Stimulated activated CD8-positive, alpha-beta memory T cell treated with anti-CD3 and anti-CD28 coated beads, Interleukin-2, amount 100 ng/mL, for 1 hour (primary cell): ENCODE measurements at regions not wholly inside any gene's neighbourhood (a gene's known extent, or its start where the extent isn't known, plus 50 kb on each side); places are given as distances from the start of the nearest gene placed in this dataset.
"Not testable (repeated sequence)": the region's sequence is repeated elsewhere in the genome, so short reads cannot be mapped to it uniquely, and the experiment has no call there.

ENCODE experiments used
- DNase-seq, 2 donors: peaks; one replicate each; pipeline ENCODE4 v3.0.0-alpha.2; 2020; ENCODE audit warnings: low read depth in 2 of 2

DNA sequence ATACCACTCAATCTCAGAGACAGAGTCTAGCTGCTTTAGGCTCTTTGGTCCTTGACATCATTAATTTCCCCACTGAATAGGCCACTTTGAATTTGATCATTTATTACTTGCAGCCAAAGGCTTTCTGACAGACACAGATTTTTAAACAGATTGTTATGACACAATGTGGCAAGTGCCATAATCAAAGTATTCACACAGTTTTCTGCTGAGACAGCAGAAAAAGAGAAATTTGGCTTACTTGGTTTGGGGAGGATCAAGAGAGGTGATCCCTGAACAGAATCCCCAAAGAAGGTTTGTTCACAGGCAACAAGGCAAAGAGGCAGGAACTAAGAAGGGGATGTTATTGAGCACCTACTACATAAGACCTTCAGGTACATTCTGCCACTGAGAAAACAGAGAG is 138.0 kb upstream of the TOP1 start:
- DNase-seq: no peak

GRCh38 chr20:40891351-40891750 is 137.3 kb upstream of the TOP1 start:
- DNase-seq: no peak

- DNase-seq: no peak
These were observed 136.0 kb upstream of the TOP1 start for GRCh38 chr20:40892642-40893041.

GRCh38 chr20:40893610-40894236 is 134.9 kb upstream of the TOP1 start:
- DNase-seq: no peak

- DNase-seq: no peak
These were observed 134.4 kb upstream of the TOP1 start for GRCh38 chr20:40894237-40894630.

GRCh38 chr20:40895182-40895581 is 133.4 kb upstream of the TOP1 start:
- DNase-seq: no peak

GRCh38 chr20:40896814-40897700 is 131.6 kb upstream of the TOP1 start:
- DNase-seq: no peak

- no peak for DNase-seq
These were observed 129.3 kb upstream of the TOP1 start for GRCh38 chr20:40899344-40899743.

- DNase-seq: no peak
These were observed 127.9 kb upstream of the TOP1 start for GRCh38 chr20:40900666-40901215.

- no peak for DNase-seq
These were observed 126.0 kb upstream of the TOP1 start for GRCh38 chr20:40902661-40903060.

DNA sequence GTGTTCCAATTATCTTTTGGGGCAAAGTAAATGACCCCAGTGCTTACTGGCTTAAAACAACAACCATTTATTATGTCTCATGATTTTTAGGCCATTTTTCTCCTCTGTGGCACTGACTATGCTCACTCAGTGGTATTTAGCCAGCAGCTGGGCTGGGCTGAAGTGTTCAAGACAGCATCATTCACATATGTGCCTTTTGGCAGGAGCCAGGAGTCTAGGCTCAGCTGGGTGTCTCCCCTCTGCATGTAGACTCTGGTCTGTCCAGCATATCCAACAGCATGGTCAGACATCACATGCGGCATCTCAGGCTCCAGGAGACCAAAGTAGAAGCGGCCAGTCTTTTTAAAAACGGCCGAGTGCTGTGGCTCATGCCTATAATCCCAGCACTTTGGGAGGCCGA is 120.3 kb upstream of the TOP1 start:
- DNase-seq: no peak

DNA sequence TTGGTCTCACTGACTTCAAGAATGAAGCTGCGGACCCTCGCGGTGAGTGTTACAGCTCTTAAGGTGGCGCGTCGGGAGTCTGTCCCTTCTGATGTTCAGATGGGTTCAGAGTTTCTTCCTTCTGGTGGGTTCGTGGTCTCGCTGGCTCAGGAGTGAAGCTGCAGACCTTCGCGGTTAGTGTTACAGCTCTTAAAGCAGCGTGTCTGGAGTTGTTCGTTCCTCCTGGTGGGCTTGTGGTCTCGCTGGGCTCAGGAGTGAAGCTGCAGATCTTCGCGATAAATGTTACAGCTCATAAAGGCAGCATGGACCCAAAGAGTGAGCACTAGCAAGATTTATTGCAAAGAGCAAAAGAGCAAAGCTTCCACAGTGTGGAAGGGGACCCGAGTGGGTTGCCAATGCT is 119.1 kb upstream of the TOP1 start:
- DNase-seq: not testable (repeated sequence)

GRCh38 chr20:40910436-40910835 is 118.2 kb upstream of the TOP1 start:
- not testable (repeated sequence) for DNase-seq

DNA sequence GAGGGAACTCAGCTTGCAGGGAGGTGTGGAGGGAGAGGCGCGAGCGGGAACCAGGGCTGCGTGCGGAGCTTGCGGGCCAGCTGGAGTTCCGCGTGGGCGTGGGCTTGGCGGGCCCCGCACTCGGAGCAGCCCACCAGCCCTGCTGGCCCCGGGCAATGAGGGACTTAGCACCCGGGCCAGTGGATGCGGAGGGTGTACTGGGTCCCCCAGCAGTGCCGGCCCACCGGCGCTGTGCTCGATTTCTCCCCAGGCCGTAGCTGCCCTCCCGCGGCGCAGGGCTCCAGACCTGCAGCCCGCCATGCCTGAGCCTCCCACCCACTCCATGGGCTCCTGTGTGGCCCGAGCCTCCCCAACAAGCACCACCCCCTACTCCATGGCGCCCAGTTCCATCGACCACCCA is 117.5 kb upstream of the TOP1 start:
- DNase-seq: not testable (repeated sequence)

GRCh38 chr20:40913224-40914185 is 115.1 kb upstream of the TOP1 start:
- DNase-seq: no peak

GRCh38 chr20:40915756-40916155 is 112.9 kb upstream of the TOP1 start:
- no peak for DNase-seq

- no peak for DNase-seq
These were observed 112.3 kb upstream of the TOP1 start for GRCh38 chr20:40916276-40916675.

- no peak for DNase-seq
These were observed 108.3 kb upstream of the TOP1 start for GRCh38 chr20:40920291-40920690.

DNA sequence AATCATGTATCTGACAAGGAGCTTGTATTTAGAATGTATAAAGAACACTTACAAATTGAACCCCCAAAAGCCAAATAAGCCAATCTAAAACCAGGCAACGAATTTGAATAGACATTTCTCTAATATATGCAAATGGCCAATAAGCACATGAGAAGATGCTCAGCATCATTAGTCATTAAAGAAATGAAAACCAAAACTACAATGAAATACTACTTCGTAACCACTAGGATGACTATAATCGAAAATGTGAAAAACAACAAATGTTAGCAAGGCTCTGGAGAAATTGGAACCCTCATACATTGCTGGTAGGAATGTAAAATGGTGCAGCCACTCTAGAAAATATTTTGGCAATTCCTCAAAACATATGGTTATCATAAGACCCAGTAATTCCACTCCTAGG is 105.8 kb upstream of the TOP1 start:
- no peak for DNase-seq

DNA sequence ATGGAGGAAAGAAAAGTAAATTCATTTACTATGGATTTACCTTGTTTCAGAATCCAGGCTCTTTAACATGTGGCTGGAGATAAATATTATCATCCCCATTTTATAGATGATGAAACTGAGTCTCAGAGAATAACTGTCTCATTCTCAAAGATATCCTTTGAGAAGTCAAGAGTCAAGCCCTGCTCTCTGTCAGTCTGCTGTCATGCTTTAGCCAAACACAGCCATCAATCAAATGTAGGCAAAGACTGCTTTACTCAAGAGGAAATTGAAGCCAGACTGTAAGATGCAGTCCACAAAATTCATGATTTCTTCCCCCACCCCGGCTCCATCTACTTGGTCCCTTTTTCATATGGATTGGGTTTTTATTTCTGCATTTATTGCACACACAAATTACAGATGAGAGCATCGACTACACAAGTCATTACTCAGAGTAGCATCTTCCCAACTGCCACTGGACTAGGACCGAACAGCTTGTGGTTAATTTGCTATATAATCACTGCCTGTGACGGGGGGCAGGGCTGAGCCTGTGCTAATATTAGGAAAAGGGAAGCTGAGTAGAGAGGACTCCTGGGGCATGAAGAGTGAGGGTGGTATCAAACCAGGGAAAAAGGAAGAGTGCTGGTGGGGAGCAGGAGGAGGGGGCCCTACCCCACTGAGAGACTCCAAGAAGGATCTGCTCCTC is 102.7 kb upstream of the TOP1 start:
- no peak for DNase-seq

DNA sequence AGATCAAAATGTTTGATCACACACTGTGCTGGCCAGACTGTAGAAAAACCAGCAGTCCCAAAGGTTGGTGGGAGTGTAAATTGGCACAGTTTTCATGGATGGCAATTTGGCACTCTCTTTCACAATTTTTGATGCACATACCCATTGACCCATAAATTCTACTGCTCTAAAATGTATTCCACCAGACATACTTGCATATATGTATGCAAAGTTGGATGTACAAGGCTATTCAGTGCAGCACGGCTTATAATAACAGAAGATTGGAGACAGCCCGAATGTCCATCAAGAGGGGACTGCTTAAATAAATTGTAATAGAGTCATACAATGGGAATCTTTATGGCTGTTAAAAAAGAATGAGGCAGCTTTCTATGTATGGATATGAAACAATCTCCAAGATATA is 101.7 kb upstream of the TOP1 start:
- DNase-seq: no peak
